ENCODE measurements at regions not wholly inside any gene's neighbourhood (a gene's known extent, or its start where the extent isn't known, plus 50 kb on each side); places are given as distances from the start of the nearest gene placed in this dataset.

GRCh38 chr13:93098972-93099371 is 127.6 kb upstream of the GPC6 start:
- Histone ChIP-seq H3K36me3 (ENCODE audit: control insufficient read depth in 2 of 4, insufficient read depth in 4 of 4, low read length in 3 of 4) (no peaks in the 10 kb centered on the region), H4K8ac (ENCODE audit: extremely low read depth, insufficient read depth, low read length) (no peak overlapping the region), H3K27me3 (replicated peaks in 1 of 4; ENCODE audit: control insufficient read depth in 3 of 4, extremely low read depth in 1 of 4, insufficient read depth in 3 of 4, low read length in 3 of 4) (no peaks in the 10 kb centered on the region), H3K56ac (replicated peaks; ENCODE audit: insufficient read length, low read depth, low read length) (no peak overlapping the region), H3K79me1 (ENCODE audit: low read depth, low read length) (no peaks in the 10 kb centered on the region), H2AFZ (ENCODE audit: low read length) (no peak overlapping the region), H2BK5ac (ENCODE audit: low read depth, low read length) (no peak overlapping the region), H2BK12ac (ENCODE audit: low read depth, low read length) (no peak overlapping the region), H2BK120ac (replicated peaks; ENCODE audit: low read depth, low read length) (no peak overlapping the region), H3K9ac (replicated peaks in 1 of 4; ENCODE audit: extremely low read depth in 1 of 4, low read depth in 3 of 4, low read length in 3 of 4) (no peak overlapping the region), H3K27ac (ENCODE audit: low read depth, low read length) (no peak overlapping the region), H3K18ac (ENCODE audit: extremely low read depth, low read length) (no peak overlapping the region), H2BK15ac (ENCODE audit: low read length) (no peak overlapping the region), H4K91ac (replicated peaks; ENCODE audit: insufficient read length, low read length) (no peak overlapping the region), H3K23me2 (ENCODE audit: low read depth, low read length) (no peaks in the 10 kb centered on the region), H4K5ac (ENCODE audit: insufficient read length, low read depth, low read length) (no peak overlapping the region), H3K4me1 (replicated peaks in 1 of 4; ENCODE audit: control insufficient read depth in 3 of 4, insufficient read depth in 4 of 4, low read length in 3 of 4) (no peaks in the 10 kb centered on the region), H3K79me2 (ENCODE audit: control insufficient read depth in 1 of 2, insufficient read depth in 2 of 2, low read length in 2 of 2) (no peaks in the 10 kb centered on the region), H3K9me3 (ENCODE audit: insufficient read depth in 2 of 2, low read depth in 1 of 2, low read length in 1 of 2) (no peaks in the 10 kb centered on the region), H3K4me3 (ENCODE audit: extremely low read depth in 1 of 4, insufficient read depth in 2 of 4, low read depth in 3 of 4, low read length in 4 of 4) (no peak overlapping the region), H4K20me1 (replicated peaks in 1 of 2; ENCODE audit: control insufficient read depth in 1 of 2, insufficient read depth in 2 of 2, low read length in 2 of 2) (no peaks in the 10 kb centered on the region), H3K4me2 (ENCODE audit: insufficient read depth in 1 of 2, low read depth in 2 of 2, low read length in 2 of 2) (no peak overlapping the region), H3K14ac (ENCODE audit: insufficient read length) (no peak overlapping the region), H2AK5ac (ENCODE audit: low read depth, low read length) (no peak overlapping the region), H2BK20ac (ENCODE audit: low read length) (no peak overlapping the region), H3K4ac (replicated peaks; ENCODE audit: insufficient read length, low read depth, low read length) (no peak overlapping the region), H3K23ac (ENCODE audit: insufficient read length) (no peak overlapping the region)
- DNase-seq (ENCODE audit: low read depth in 1 of 2, low spot score in 2 of 2), result no peak
- ChIA-PET POLR2A (ENCODE audit: partially characterized antibody) (no interaction called here), CTCF (ENCODE audit: partially characterized antibody) (no interaction called here)
- no peak for FAIRE-seq
- no peak for TF ChIP-seq CBX8 (IDR thresholded peaks at IDR 0.05; ENCODE audit: borderline replicate concordance, low read depth, low read length)
- TF ChIP-seq SP1 (IDR thresholded peaks at IDR 0.05; ENCODE audit: low read depth, low read length), result no peak
- no peak for TF ChIP-seq CREB1 (IDR thresholded peaks at IDR 0.05)
- no peak for TF ChIP-seq SIRT6 (IDR thresholded peaks at IDR 0.05; ENCODE audit: low read length)
- no peak for TF ChIP-seq POLR2A (IDR thresholded peaks at IDR 0.05; ENCODE audit: control extremely low read depth in 1 of 2, low read depth in 2 of 2, low read length in 2 of 2)
- no peak for TF ChIP-seq KDM4A (IDR thresholded peaks at IDR 0.05; ENCODE audit: low read depth, low read length, severe bottlenecking)
- no peak for TF ChIP-seq POLR2AphosphoS5 (IDR thresholded peaks at IDR 0.05; ENCODE audit: low read depth, low read length)
- TF ChIP-seq EZH2 (IDR thresholded peaks at IDR 0.05; ENCODE audit: low read depth, low read length, severe bottlenecking), result no peak
- TF ChIP-seq ASH2L (IDR thresholded peaks at IDR 0.05; ENCODE audit: low read length), result no peak
- no peak for TF ChIP-seq CEBPB (IDR thresholded peaks at IDR 0.05; ENCODE audit: low read depth, low read length)
- WGBS, 2 experiments (ENCODE audit: extremely low coverage in 1 of 2, insufficient coverage in 1 of 2, insufficient read length in 1 of 2, insufficient replicate concordance in 2 of 2, low coverage in 1 of 2, low lambda C conversion rate in 2 of 2, missing lambda C conversion rate in 1 of 2), result 94% methylated on average over 6 of the region's 6 CpGs; no CpG with 5 or more reads in 1 of the 2 experiments
